ENCODE measurements at regions not wholly inside any gene's neighbourhood (a gene's known extent, or its start where the extent isn't known, plus 50 kb on each side); places are given as distances from the start of the nearest gene placed in this dataset.

GRCh38 chr4:130808492-130808891 is 1712.5 kb downstream of the C4orf33 start:
- Histone ChIP-seq H3K27me3 (replicated peaks; ENCODE audit: insufficient read depth, low read depth, low read length, poor library complexity) (no peaks in the 10 kb centered on the region), H3K4me3 (ENCODE audit: low read depth, low read length, poor library complexity, severe bottlenecking) (no peak overlapping the region), H3K27ac (ENCODE audit: low read depth, low read length, poor library complexity, severe bottlenecking) (no peak overlapping the region), H3K9me3 (ENCODE audit: low read depth, low read length, poor library complexity, severe bottlenecking) (peaks cover 14% of the 10 kb centered on the region), H3K36me3 (ENCODE audit: insufficient read depth, low read length, poor library complexity, severe bottlenecking) (no peaks in the 10 kb centered on the region), H3K4me1 (ENCODE audit: insufficient read depth, low read length, poor library complexity, severe bottlenecking) (peaks cover 24% of the 10 kb centered on the region)
- POLR2A ChIA-PET (ENCODE audit: low non-redundant PET): no interaction called here
- TF ChIP-seq, protein P1, sequence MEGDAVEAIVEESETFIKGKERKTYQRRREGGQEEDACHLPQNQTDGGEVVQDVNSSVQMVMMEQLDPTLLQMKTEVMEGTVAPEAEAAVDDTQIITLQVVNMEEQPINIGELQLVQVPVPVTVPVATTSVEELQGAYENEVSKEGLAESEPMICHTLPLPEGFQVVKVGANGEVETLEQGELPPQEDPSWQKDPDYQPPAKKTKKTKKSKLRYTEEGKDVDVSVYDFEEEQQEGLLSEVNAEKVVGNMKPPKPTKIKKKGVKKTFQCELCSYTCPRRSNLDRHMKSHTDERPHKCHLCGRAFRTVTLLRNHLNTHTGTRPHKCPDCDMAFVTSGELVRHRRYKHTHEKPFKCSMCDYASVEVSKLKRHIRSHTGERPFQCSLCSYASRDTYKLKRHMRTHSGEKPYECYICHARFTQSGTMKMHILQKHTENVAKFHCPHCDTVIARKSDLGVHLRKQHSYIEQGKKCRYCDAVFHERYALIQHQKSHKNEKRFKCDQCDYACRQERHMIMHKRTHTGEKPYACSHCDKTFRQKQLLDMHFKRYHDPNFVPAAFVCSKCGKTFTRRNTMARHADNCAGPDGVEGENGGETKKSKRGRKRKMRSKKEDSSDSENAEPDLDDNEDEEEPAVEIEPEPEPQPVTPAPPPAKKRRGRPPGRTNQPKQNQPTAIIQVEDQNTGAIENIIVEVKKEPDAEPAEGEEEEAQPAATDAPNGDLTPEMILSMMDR (conservative IDR thresholded peaks at IDR 0.05; ENCODE audit: low read depth, low read length): peak; percentile 79
- TF ChIP-seq EZH2 (IDR thresholded peaks at IDR 0.05; ENCODE audit: borderline replicate concordance, low read depth, low read length, poor library complexity, severe bottlenecking): no peak
- peak; percentile 70 for DNase-seq (ENCODE audit: low spot score)
- intact Hi-C loops (cut with micrococcal nuclease; ENCODE audit: unreplicated experiment): loop anchor here (5.0 kb wide), 3 partner anchors 246 to 881 kb away; no protein-coding TSS in a partner anchor
- no TSS peak for BruUV-seq (replicated peaks)
- CTCF ChIA-PET: interaction anchor here (1.5 kb wide), 1 partner anchor 245 kb away, joined by 10 read pairs; no protein-coding TSS in a partner anchor

GRCh38 chr4:130812117-130812765 is 1716.3 kb downstream of the C4orf33 start:
- Histone ChIP-seq H3K27ac (ENCODE audit: low read depth, low read length, poor library complexity, severe bottlenecking) (peak overlapping the region; percentile 5), H3K36me3 (ENCODE audit: insufficient read depth, low read length, poor library complexity, severe bottlenecking) (no peaks in the 10 kb centered on the region), H3K27me3 (replicated peaks; ENCODE audit: insufficient read depth, low read depth, low read length, poor library complexity) (no peaks in the 10 kb centered on the region), H3K9me3 (ENCODE audit: low read depth, low read length, poor library complexity, severe bottlenecking) (no peaks in the 10 kb centered on the region), H3K4me3 (ENCODE audit: low read depth, low read length, poor library complexity, severe bottlenecking) (no peak overlapping the region), H3K4me1 (ENCODE audit: insufficient read depth, low read length, poor library complexity, severe bottlenecking) (peaks cover 24% of the 10 kb centered on the region)
- TF ChIP-seq, protein P1 (conservative IDR thresholded peaks at IDR 0.05; ENCODE audit: low read depth, low read length): no peak
- no peak for TF ChIP-seq EZH2 (IDR thresholded peaks at IDR 0.05; ENCODE audit: borderline replicate concordance, low read depth, low read length, poor library complexity, severe bottlenecking)
- DNase-seq (ENCODE audit: low spot score): peak; percentile 80
- BruUV-seq (replicated peaks): no TSS peak
- ChIA-PET POLR2A (ENCODE audit: low non-redundant PET) (no interaction called here), CTCF (no interaction called here)
- intact Hi-C loops (cut with micrococcal nuclease; ENCODE audit: unreplicated experiment): no loop called here

DNA sequence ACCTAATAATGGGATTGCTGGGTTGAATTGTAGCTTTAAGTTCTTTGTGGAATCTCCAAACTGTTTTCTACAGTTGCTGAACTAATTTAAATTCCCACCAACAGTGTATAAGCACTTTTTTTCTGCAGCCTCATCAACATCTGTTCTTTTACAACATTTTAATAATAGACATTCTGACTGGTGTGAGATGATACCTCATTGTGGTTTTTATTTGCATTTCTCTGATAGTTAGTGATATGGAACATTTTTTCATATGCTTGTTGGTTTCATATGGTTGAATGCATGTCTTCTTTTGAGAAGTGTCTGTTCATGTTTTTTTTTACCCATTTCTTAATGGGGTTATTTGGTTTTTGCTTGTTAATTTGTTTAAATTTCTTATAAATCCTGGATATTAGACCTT is 1718.9 kb downstream of the C4orf33 start:
- TF ChIP-seq, protein P1 (conservative IDR thresholded peaks at IDR 0.05; ENCODE audit: low read depth, low read length): no peak
- no peak for TF ChIP-seq EZH2 (IDR thresholded peaks at IDR 0.05; ENCODE audit: borderline replicate concordance, low read depth, low read length, poor library complexity, severe bottlenecking)
- DNase-seq (ENCODE audit: low spot score): no peak
- no peak overlapping the region for H3K27ac ChIP-seq (ENCODE audit: low read depth, low read length, poor library complexity, severe bottlenecking)
- BruUV-seq (replicated peaks): no TSS peak
- ChIA-PET POLR2A (ENCODE audit: low non-redundant PET) (no interaction called here), CTCF (no interaction called here)
- peaks cover 12% of the 10 kb centered on the region for H3K4me1 ChIP-seq (ENCODE audit: insufficient read depth, low read length, poor library complexity, severe bottlenecking)
- no peaks in the 10 kb centered on the region for H3K36me3 ChIP-seq (ENCODE audit: insufficient read depth, low read length, poor library complexity, severe bottlenecking)
- no peaks in the 10 kb centered on the region for H3K9me3 ChIP-seq (ENCODE audit: low read depth, low read length, poor library complexity, severe bottlenecking)
- intact Hi-C loops (cut with micrococcal nuclease; ENCODE audit: unreplicated experiment): no loop called here
- H3K27me3 ChIP-seq (replicated peaks; ENCODE audit: insufficient read depth, low read depth, low read length, poor library complexity): no peaks in the 10 kb centered on the region
- H3K4me3 ChIP-seq (ENCODE audit: low read depth, low read length, poor library complexity, severe bottlenecking): no peak overlapping the region

Data from A673 (cell line).